GM20000 (cell line): ENCODE measurements at regions not wholly inside any gene's neighbourhood (a gene's known extent, or its start where the extent isn't known, plus 50 kb on each side); places are given as distances from the start of the nearest gene placed in this dataset.

ENCODE experiments used
- DNase-seq: peaks from one replicate; pipeline ENCODE4 v3.0.0; 2012; ENCODE audit warnings: low spot score
- TF ChIP-seq, protein P1 (sequence below): IDR thresholded peaks from 2 replicates; pipeline ENCODE4 v1.5.1; 2012; ENCODE audit warnings: mild to moderate bottlenecking, control low read depth; ENCODE audit errors: extremely low read depth, missing control alignments

DNA sequence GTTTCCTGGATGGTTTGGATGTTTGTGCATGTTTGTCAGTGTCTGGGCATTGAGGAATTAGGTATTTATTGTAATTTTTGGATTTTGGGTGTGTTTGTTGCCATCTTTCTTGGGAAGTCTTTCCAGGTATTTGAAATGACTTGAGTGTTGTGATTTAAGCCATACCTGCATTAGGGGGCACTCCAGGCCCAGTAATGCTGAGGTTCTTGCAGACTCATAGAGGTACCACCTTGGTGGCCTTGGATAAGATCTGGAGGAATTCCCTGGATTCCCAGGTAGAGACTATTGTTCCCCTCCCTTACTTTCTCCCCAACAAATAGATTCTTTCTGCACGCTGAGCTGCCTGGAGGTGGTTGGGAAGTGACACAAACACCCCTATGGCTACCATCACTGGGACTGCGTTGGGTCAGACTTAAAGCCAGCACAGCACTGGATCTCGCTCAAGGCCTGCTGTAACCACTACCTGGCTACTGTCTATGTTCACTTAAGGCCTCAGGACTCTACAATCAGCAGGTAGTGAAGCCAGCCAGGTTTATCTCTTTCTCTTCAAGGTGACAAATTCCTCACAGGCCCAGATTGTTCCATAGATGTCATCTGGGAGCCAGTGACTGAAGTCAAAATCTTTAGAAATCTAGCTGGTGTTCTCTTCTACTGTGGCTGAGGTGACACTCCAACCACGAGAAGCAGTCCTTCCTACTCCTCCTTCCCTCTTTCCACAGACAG, 643.6 kb downstream of the PDHA2 start:
- no peak for DNase-seq
- TF ChIP-seq, protein P1, sequence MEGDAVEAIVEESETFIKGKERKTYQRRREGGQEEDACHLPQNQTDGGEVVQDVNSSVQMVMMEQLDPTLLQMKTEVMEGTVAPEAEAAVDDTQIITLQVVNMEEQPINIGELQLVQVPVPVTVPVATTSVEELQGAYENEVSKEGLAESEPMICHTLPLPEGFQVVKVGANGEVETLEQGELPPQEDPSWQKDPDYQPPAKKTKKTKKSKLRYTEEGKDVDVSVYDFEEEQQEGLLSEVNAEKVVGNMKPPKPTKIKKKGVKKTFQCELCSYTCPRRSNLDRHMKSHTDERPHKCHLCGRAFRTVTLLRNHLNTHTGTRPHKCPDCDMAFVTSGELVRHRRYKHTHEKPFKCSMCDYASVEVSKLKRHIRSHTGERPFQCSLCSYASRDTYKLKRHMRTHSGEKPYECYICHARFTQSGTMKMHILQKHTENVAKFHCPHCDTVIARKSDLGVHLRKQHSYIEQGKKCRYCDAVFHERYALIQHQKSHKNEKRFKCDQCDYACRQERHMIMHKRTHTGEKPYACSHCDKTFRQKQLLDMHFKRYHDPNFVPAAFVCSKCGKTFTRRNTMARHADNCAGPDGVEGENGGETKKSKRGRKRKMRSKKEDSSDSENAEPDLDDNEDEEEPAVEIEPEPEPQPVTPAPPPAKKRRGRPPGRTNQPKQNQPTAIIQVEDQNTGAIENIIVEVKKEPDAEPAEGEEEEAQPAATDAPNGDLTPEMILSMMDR = no peak

DNA sequence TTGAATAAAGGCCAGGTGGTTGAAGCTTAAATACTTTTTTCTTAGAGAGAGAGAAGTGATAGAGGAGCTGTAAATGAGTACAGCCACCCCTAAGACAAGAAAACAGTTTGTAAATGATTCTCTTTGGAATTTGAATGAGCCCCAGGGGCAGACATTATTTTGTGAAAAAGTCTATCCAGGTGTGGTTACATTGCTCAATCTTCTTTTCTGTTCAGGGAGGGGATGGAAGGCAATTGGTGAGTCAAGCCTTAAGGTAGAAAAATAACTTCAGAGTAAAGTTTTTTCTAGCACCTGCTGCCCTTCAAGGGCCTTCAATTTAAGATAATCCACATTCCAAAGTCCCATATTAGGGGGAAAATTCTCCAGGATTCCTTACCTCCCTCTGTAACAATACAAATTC, 646.7 kb downstream of the PDHA2 start:
- TF ChIP-seq, protein P1 = no peak
- no peak for DNase-seq

DNA sequence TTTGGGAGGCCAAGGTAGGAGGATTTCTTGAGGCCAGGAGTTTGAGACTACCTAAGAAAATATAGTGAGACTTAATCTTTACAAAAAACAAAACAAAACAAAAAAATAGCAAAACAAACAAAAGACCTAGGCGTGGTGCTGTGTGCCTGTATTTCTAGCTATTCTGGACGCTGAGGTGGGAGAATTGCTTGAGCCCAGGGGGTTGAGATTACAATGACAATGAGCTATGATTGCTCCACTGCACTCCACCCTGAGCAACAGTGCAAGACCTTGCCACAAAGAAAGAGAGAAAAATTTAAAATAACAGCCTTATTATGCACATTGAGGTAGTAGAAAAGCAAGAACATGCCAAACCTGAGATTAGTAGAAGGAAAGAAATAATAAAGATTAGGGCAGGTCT, 657.7 kb downstream of the PDHA2 start:
- TF ChIP-seq, protein P1 = no peak
- no peak for DNase-seq

DNA sequence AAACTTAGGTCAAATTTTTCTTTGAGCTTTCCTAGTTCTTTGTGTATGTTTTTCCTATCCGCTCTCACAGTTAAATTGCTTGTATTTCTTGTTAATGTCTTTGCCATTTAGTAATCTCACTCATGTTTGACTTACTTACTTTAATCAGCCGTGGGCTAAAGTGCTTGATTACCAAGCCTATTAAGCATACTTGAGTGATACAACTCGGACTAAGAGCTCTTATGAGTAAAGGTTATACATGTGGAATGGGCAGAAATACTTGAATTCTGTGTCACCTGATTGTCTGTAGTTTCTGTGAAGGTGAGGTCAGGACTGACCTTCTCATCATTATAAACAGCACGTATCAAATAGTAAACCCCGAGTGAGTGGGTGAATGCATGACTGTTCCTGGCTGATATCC, 664.5 kb downstream of the PDHA2 start:
- TF ChIP-seq, protein P1 = no peak
- no peak for DNase-seq

DNA sequence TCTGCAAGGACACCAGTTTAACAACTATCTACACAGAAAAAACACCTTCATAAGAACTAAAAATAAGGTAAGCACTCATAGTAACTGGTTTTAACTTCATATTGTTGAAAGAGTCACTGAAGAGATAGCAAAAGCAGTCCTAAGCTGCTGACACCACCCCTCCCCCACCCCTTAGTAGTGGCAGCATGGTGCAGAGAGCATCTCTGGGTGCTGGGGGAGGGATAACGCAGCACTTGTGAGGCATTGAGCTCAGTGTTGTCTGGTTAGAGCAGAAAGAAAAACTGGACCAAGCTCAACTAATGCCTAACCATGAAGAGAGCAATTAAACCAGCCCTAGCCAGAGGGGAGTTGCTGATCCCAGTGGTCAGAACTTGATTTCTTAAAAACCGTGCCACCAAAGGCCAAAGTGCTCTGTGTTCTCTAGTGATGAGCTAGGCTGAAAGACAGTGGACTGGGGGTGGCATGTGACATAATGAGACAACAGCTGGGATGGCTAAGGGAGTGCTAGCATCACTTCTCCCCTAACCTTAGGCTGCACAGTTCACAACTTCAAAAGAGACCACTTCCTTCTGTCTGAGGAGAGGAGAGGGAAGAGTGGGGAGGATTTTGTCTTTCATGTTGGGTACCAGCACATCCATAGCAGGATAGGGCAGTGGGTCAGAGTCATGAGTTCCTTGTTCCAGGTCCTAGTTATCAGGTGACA, 669.3 kb downstream of the PDHA2 start:
- DNase-seq = no peak
- TF ChIP-seq, protein P1 = no peak

DNA sequence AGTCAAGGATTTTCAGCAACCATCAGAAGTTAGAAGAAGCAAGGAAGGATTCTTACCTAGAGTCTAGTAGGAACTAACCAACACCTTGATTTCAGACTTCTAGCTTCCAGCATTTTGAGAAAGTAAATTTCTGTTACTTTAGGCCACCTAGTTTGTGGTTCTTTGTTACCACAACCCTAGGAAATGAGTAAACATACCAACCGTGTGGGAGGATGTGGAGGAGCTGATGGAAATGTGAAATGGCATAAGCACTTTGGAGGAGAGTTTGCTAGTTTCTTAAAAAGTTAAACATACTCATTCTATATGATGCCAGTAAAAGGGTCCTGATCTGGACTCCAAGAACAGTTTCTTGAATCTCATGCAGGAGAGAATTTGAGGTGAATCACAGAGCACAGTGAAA, 679.4 kb downstream of the PDHA2 start:
- TF ChIP-seq, protein P1 = no peak
- DNase-seq = no peak

DNA sequence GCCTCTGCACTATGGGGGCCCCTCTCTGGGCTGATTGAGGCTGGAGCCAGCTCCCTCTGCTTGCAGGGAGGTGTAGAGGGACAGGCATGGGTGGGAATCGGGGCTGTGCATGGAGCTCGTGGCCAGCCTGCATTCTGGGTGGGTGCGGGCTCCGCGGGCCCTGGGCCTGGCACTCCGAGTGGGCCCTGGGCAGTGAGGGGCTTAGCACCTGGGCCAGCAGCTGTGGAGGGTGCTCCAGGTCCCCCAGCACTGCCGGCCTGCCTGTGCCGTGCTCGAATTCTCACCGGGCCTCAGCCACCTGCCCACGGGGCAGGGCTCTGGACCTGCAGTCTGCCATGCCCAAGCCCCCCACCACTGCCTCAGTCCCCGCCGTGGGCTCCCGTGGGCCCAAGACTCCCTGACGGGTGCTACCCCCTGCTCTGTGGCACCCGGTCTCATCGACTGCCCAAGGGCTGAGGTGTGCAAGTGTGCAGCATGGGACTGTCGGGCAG, 681.2 kb downstream of the PDHA2 start:
- TF ChIP-seq, protein P1 = no peak
- DNase-seq = no peak
